ENCODE measurements at regions not wholly inside any gene's neighbourhood (a gene's known extent, or its start where the extent isn't known, plus 50 kb on each side); places are given as distances from the start of the nearest gene placed in this dataset.
"Not testable (repeated sequence)": the region's sequence is repeated elsewhere in the genome, so short reads cannot be mapped to it uniquely, and the experiment has no call there.

- no peak for DNase-seq (ENCODE audit: low read depth)
These were observed 301.8 kb downstream of the MED10 start for GRCh38 chr5:6076341-6077239.

GRCh38 chr5:6072488-6072887, 305.9 kb downstream of the MED10 start:
- not testable (repeated sequence) for DNase-seq (ENCODE audit: low read depth)

GRCh38 chr5:6069496-6070185, 308.7 kb downstream of the MED10 start:
- DNase-seq (ENCODE audit: low read depth): no peak

GRCh38 chr5:6066016-6066415, 312.3 kb downstream of the MED10 start:
- DNase-seq (ENCODE audit: low read depth): no peak

GRCh38 chr5:6059137-6059800, 319.1 kb downstream of the MED10 start:
- DNase-seq (ENCODE audit: low read depth): no peak

GRCh38 chr5:6058055-6058715, 320.2 kb downstream of the MED10 start:
- no peak for DNase-seq (ENCODE audit: low read depth)

- DNase-seq (ENCODE audit: low read depth): no peak
These were observed 322.1 kb downstream of the MED10 start for GRCh38 chr5:6056280-6056679.

- no peak for DNase-seq (ENCODE audit: low read depth)
These were observed 328.7 kb downstream of the MED10 start for GRCh38 chr5:6049662-6050061.

- DNase-seq (ENCODE audit: low read depth): no peak
These were observed 329.6 kb downstream of the MED10 start for GRCh38 chr5:6048746-6049145.

- no peak for DNase-seq (ENCODE audit: low read depth)
These were observed 331.9 kb downstream of the MED10 start for GRCh38 chr5:6046296-6046967.

- no peak for DNase-seq (ENCODE audit: low read depth)
These were observed 334.6 kb downstream of the MED10 start for GRCh38 chr5:6043491-6044310.

- DNase-seq (ENCODE audit: low read depth): no peak
These were observed 336.3 kb downstream of the MED10 start for GRCh38 chr5:6041977-6042550.

- DNase-seq (ENCODE audit: low read depth): no peak
These were observed 339.2 kb downstream of the MED10 start for GRCh38 chr5:6039111-6039510.

- DNase-seq (ENCODE audit: low read depth): no peak
These were observed 342.3 kb downstream of the MED10 start for GRCh38 chr5:6036006-6036405.

GRCh38 chr5:6029811-6030271, 348.5 kb downstream of the MED10 start:
- DNase-seq (ENCODE audit: low read depth): no peak

GRCh38 chr5:6026766-6027406, 351.5 kb downstream of the MED10 start:
- no peak for DNase-seq (ENCODE audit: low read depth)

GRCh38 chr5:6019612-6020011, 358.7 kb downstream of the MED10 start:
- no peak for DNase-seq (ENCODE audit: low read depth)

GRCh38 chr5:6013506-6013905, 364.8 kb downstream of the MED10 start:
- no peak for DNase-seq (ENCODE audit: low read depth)

GRCh38 chr5:6011199-6011598, 367.1 kb downstream of the MED10 start:
- no peak for DNase-seq (ENCODE audit: low read depth)

GRCh38 chr5:6006838-6007314, 371.5 kb downstream of the MED10 start:
- no peak for DNase-seq (ENCODE audit: low read depth)

Measured in fibroblast of gingiva (primary cell).